ENCODE measurements at regions not wholly inside any gene's neighbourhood (a gene's known extent, or its start where the extent isn't known, plus 50 kb on each side); places are given as distances from the start of the nearest gene placed in this dataset.

DNA sequence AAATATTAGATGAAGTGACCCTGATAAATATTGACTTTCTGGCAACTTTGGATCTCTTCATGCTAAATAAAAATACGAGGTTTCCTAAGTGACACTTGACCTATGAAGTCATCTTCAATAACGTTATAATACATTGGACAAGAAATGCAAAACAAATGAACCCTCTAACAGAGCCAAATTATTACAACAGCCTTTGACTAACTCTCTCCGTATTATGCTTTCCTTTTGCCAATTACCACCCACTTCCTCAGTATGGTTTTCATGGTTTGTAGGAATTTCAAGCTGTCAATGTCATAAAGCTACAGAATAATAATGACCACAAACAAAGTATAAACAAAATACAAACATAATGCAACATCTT, 210.5 kb downstream of the MOXD1 start:
- TF ChIP-seq RFXAP (CRISPR knock-in tag; IDR thresholded peaks at IDR 0.05; ENCODE audit: borderline replicate concordance), result no peak
- no peak for TF ChIP-seq SIN3B (IDR thresholded peaks at IDR 0.05; ENCODE audit: low read length)
- TF ChIP-seq HMGXB4 (CRISPR knock-in tag; IDR thresholded peaks at IDR 0.05; ENCODE audit: borderline replicate concordance in 1 of 2, low read depth in 1 of 2), result no peak
- TF ChIP-seq KDM4B (CRISPR knock-in tag; IDR thresholded peaks at IDR 0.05), result no peak
- no peak for TF ChIP-seq ZNF207 (IDR thresholded peaks at IDR 0.05; ENCODE audit: borderline replicate concordance)
- TF ChIP-seq RFX5 (IDR thresholded peaks at IDR 0.05; ENCODE audit: low read depth, low read length), result no peak

All from HepG2 (cell line).